GDM1 (cell line): ENCODE measurements at regions not wholly inside any gene's neighbourhood (a gene's known extent, or its start where the extent isn't known, plus 50 kb on each side); places are given as distances from the start of the nearest gene placed in this dataset.
A peak's percentile ranks its signal among the peaks of the same experiment; 100 is the strongest.

Experiments used
- DNase-seq: peaks from one replicate; lab custom pipeline; 2025; lab: John Stamatoyannopoulos, UW

- DNase-seq: no peak
These were observed 84.8 kb upstream of the TNRC6C start for GRCh38 chr17:77873500-77874302.

DNA sequence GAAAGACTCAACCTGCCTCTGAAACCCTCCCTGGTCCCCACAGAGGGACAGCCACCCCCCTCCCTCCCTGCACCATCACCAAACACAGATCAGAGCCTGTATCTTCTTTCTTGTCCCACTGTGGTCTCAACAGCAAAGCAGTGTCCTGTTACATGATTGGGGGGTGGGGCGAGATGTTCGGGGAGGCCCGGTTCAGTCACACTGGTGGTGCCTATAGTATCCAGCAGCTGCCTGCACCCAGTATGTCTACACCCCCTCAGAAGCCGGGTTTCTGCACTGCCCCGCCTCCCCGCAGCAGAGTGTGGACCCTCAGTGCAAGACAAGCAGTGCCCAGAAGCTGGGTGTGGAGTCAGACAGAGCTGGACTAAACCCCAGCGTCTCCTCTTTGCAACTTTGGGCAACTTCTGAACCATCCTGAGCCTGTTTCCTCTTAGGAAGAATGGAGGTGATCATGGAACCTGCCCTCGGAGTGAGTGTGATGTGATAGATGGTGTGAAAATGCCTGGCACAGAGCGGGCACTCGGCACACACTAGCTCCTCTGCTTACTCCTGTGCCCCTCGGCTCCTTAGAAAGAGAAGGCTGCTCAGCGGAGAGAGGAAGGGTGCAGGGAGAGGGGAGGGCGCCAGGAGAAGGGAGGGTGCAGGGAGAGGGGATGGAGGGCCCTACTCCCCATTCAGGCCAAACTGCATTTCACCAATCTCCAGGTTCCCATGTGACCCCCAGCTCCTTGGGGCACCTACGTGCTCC lies 84.0 kb upstream of the TNRC6C start:
- DNase-seq: no peak

- no peak for DNase-seq
These were observed 83.3 kb upstream of the TNRC6C start for GRCh38 chr17:77875051-77875780.

DNA sequence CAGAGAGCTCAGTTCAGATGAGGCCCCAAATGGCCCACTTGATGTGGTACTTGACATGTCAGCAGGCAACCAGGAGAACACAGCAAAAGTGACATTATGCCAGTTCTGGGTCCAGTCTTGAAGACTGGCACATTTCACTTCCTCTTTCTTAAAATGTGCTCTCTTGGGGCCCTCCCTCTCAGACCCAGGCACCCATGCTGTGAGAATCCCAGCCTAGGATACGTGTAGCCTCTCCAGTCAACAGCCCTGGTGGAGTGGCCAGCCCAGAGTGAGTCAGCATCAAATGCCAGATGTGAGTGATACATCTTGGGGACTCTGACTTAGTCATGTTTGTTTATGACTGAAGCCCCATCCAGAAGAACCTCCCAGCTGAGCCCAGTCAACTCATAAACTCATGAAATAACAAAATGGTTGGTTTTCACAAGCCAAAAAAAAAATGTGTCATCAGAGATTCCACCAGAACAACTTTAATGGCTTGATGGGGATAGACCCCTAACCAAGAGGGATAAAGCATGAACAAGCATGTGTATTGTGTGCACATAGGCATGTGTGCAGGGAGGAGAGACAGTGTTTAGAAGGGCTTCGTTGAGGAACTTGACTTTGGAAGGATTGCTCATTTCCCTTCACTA lies 82.5 kb upstream of the TNRC6C start:
- no peak for DNase-seq

DNA sequence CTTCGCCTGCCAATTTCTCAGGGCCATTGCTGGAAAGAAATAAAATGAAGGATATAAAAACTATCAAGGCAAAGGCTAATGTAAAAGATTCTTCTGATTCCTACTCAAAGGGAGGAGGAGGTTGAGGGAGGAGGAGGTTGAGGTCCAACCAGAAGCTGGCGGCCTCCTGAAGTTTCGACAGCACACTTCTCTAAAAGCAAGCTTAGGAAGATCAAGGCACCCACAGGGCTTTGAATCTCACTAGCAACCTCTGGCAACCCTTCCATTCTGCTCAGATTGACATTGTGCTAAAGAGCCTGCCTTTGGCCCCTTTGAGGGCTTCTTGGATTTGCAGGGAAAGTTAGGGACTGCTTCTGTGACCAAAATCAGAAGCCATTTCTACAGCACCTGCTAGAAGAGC lies 81.5 kb upstream of the TNRC6C start:
- DNase-seq: no peak

GRCh38 chr17:77877646-77878355 lies 80.7 kb upstream of the TNRC6C start:
- no peak for DNase-seq

DNA sequence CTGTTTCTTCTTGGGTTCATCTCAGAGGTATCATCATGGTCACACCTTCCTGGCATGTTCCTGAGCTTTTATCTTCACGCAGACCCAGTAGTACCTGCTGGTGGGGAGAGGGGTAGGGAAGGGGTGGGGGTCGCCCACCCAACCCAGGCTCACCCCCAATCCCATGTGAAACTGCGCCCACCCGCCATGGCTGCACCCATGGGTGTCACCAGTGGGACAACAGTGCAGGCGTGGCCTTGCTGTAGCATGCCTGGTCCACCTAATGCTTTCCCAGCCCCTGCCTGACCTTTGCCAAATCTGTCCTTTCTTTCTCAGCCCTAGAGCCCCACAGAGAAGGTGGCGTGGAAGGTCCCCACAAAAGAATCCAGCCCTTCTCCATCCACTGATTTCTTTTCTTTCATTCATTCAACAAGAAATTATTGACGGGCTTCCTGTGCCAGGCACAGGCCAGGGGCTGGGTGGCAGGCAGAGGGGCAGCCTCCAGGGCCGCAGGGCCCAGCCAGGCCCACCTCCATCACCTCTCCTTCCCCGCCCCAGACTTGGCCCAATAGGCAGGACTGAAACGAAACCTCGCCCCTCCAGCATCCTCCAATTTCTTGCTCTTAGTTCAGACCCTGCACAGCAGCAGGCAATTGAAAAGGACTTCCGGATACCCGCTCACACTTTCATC lies 79.1 kb upstream of the TNRC6C start:
- DNase-seq: no peak

GRCh38 chr17:77879896-77880280 lies 78.6 kb upstream of the TNRC6C start:
- no peak for DNase-seq

DNA sequence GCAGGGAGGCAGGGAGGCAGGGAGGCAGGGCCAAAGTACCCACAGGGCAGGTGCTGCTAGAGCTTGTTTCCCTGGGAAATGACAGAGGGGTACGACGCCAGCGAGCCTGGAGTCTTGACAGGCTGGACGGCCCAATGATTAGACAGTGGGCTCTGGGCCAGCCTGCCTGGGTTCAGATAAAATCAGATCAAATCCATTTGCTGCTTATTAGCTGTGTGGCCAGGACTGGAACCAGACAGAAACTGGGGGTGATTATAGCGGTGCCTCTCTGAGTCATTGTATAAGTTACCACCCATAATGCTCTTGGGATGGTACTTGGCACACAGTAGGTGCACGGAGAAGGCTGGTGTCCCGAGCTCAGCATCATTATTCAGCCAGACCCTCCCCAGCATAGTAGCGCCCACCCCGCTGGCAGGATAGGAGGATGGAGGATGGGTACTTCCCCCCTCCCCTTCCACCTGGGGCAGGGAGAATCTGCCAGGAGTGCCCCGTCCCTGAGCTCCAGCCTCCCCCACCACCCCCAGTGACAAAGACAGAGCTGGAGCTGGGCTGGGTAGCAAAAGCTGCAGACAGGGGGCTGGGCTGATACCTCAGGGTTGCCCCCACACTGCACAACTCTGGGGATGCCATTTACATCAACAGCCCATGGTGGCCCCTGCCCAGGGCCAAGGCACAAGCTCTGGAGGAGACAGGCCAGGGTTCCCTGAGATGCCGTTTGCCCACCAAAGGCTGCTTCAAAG lies 77.6 kb upstream of the TNRC6C start:
- DNase-seq: no peak

DNA sequence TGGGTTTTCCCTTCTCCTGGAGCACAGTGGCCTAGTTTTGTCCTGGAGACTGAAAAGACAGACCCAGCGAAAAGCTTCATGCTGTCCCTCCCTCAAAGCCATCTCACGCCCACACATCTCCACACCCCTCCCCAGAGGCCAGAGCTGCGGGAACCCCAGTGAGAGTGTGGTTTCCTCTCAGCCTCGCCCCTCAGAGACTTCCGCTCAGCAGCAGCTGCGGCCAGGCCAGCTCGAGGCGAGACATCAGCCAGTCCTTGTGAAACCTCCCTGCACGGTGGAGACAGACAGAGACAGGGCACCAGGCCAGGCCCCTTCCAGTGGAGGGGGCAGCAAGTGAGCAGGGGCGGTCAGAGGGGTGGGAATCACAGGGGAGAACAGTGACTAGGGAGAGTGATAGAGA lies 77.0 kb upstream of the TNRC6C start:
- DNase-seq: peak; percentile 90

- no peak for DNase-seq
These were observed 76.5 kb upstream of the TNRC6C start for GRCh38 chr17:77882040-77882439.

DNA sequence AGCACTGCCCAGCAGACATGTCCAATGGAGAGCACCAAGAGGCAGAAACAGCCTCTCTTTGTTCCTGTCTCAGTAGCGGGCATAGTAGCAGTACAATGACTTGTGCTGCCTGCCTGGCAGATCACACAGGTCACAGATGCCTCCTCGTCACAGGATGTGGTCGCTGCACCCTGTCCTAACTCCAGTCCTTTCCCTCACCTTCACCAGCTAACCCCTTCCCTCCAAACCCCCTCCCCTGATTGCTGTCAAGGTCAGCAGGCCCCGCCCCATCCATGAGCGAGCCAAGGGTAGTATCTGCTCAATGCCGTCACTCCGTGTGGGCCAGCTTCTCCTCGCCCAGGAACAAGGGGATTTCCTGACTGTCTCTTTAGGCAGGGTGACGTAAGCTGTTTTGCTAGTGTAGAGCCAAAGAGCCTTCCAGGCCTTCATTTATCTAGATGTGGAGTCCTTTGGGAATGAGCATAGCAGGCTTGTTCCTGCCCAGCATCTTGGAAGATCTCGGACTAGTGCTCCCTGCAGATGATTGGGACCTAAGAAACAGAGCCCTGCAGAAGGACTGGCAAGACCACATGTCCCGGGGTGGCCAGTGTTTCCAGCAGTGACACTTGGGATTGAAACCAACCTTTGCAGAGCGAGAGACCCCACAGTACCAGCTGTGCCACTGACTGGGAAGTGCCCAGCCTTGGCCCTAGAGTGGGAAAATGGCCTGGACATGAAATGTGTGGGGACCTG lies 75.9 kb upstream of the TNRC6C start:
- DNase-seq: peak; percentile 11

DNA sequence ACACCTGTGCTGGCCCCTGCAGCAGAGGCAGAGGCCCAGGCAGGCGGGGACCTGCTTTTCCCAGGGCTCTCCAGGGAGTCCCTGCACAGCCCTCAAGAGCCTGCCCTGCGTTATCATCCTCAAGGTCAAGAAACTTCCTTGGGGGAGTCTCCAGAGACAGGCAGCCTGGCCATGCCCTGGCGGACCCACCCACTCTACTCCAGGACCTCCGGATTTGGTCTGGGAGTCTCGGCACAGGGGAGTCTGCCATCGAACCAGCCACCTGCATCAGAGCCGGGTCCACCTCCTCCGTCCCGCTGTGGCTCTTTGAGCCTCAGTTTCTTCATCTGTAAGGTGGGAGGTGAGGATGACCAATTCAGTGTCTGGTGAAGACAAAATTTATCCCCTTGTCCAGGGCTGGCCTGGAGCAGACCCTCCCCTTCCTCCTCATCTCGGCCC lies 75.3 kb upstream of the TNRC6C start:
- DNase-seq: no peak

DNA sequence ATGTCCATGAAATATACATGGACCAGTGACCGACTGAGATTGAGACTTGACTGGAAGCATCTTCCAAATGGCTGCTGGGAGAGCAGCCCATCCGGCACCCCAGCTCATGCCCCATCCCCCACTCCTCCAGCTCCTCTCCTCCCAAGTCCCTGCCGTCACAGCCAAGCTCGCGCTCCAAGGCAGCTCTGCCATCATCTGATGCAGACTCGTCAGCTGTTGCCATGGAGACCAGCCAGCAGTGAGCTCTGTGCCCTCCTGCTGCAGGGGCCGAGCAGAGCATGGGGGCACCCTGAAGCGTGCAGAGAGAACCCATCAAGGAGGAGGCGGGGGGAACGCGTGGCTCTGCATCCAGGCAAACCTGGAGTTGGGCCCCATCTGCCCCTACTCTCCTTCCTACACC lies 74.5 kb upstream of the TNRC6C start:
- DNase-seq: no peak

DNA sequence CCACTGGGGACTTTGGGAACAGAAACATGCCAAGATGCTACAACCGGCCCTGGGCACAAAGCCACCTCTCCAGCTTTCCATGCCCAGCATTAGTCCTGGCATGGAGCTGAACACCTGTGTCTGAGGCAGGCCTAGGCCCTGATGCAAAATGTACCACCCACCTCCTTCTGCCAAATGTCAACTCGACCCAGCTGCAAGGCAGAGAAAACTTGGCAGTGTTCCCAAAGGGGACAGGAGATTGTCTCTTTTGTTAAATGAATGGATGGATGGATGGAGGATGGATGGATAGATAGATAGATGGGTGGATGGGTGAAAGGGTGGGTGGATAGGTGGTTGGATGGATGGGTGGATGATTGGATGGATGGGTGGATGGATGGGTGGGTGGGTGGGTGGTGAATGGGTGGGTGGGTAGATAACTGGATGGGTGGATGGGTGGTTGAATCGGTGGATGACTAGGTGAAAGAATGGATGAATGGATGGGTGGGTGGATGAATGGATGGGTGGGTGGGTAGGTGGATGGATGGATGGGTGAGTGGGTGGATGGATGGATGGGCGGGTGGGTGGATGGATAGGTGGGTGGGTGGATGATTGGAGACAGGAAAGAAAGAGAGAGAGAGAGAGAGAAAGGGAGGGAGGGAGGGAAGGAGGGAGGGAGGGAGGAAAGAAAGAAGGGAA lies 73.4 kb upstream of the TNRC6C start:
- DNase-seq: no peak

DNA sequence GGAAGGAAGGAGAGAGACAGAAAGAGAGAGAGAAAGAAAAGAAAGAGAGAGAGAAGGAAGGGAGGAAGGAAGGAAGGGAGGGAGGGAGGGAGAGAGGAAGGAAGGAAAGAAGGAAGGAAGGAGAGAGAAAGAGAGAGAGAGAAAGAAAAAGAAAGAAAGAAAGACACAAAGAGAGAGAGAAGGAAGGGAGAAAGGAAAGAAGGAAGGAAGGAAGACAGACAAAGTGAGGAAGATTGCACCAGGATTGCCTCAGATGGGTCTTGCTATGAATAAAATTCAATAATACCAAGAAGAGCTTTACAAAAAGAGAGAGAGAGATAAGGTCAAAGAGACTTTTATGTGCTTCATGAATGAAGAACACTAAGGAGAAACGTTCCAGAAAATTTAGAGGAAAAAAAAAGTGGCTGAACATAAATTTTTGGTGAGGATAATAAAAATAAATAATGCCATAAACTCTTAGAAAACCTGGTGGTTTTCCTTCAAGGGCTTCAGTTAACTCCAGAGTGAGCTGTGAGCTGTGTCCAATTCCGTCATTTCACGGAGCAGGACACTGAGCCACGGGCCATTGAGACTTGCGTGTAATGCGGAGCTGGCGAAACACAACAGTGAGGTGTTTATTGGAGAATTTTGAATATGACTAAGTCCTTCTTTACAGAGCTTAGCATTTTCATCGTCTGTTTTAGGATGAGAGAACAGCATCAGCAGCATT lies 72.7 kb upstream of the TNRC6C start:
- no peak for DNase-seq

DNA sequence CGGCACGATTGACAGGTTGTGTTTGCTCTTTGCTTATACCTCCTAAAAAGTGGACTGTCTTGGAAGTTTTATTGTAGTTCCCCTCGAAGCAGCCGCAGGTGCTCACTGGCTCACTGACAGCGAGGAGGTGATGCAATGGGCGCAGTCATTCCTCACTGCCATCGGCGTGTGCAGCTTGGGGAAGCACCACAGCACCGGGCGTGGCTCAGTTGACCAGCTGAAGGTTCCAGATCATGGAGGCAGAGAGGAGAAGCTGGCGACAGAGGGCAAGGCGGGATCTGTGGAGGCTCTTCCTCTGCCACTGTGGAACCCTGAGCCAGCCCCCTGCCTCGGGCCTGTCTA lies 72.1 kb upstream of the TNRC6C start:
- no peak for DNase-seq

DNA sequence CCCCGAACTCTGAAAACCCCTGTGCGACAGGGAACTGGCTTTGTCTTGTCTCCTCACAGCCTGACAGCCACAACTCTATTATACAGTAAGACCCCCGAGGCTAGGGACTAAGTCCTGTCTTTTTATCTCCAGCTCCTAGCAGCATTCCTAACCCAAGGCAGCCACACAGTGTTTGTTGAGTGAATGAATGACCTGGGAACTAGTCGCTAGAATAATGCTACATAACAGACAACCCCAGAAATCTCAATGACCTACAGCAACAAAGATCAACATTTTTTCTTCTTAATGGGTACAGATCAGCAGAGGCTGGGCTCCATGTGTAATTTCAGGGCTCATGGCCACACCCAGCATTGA lies 71.4 kb upstream of the TNRC6C start:
- DNase-seq: no peak
